ENCODE measurements at regions not wholly inside any gene's neighbourhood (a gene's known extent, or its start where the extent isn't known, plus 50 kb on each side); places are given as distances from the start of the nearest gene placed in this dataset.

- intact Hi-C loops (cut with micrococcal nuclease; ENCODE audit: unreplicated experiment): no loop called here
- Histone ChIP-seq H3K9me3 (ENCODE audit: low read depth, low read length, poor library complexity, severe bottlenecking) (no peaks in the 10 kb centered on the region), H3K4me3 (ENCODE audit: low read depth, low read length, poor library complexity, severe bottlenecking) (no peak overlapping the region), H3K27me3 (replicated peaks; ENCODE audit: insufficient read depth, low read depth, low read length, poor library complexity) (no peaks in the 10 kb centered on the region), H3K36me3 (ENCODE audit: insufficient read depth, low read length, poor library complexity, severe bottlenecking) (no peaks in the 10 kb centered on the region), H3K4me1 (ENCODE audit: insufficient read depth, low read length, poor library complexity, severe bottlenecking) (no peaks in the 10 kb centered on the region), H3K27ac (ENCODE audit: low read depth, low read length, poor library complexity, severe bottlenecking) (no peak overlapping the region)
- TF ChIP-seq CTCF (conservative IDR thresholded peaks at IDR 0.05; ENCODE audit: low read depth, low read length): no peak
- TF ChIP-seq EZH2 (IDR thresholded peaks at IDR 0.05; ENCODE audit: borderline replicate concordance, low read depth, low read length, poor library complexity, severe bottlenecking): no peak
- ChIA-PET POLR2A (ENCODE audit: low non-redundant PET) (no interaction called here), CTCF (no interaction called here)
- no peak for DNase-seq (ENCODE audit: low spot score)
- BruUV-seq (replicated peaks): no TSS peak
Observed at GRCh38 chr6:170094686-170095272, 196.1 kb downstream of the DLL1 start.

GRCh38 chr6:170093658-170094596, 197.0 kb downstream of the DLL1 start:
- intact Hi-C loops (cut with micrococcal nuclease; ENCODE audit: unreplicated experiment): no loop called here
- BruUV-seq (replicated peaks): no TSS peak
- TF ChIP-seq EZH2 (IDR thresholded peaks at IDR 0.05; ENCODE audit: borderline replicate concordance, low read depth, low read length, poor library complexity, severe bottlenecking) (no peak), CTCF (conservative IDR thresholded peaks at IDR 0.05; ENCODE audit: low read depth, low read length) (no peak)
- POLR2A ChIA-PET (ENCODE audit: low non-redundant PET): no interaction called here
- Histone ChIP-seq H3K27me3 (replicated peaks; ENCODE audit: insufficient read depth, low read depth, low read length, poor library complexity) (no peaks in the 10 kb centered on the region), H3K4me3 (ENCODE audit: low read depth, low read length, poor library complexity, severe bottlenecking) (no peak overlapping the region), H3K36me3 (ENCODE audit: insufficient read depth, low read length, poor library complexity, severe bottlenecking) (no peaks in the 10 kb centered on the region), H3K27ac (ENCODE audit: low read depth, low read length, poor library complexity, severe bottlenecking) (no peak overlapping the region), H3K4me1 (ENCODE audit: insufficient read depth, low read length, poor library complexity, severe bottlenecking) (no peaks in the 10 kb centered on the region), H3K9me3 (ENCODE audit: low read depth, low read length, poor library complexity, severe bottlenecking) (no peaks in the 10 kb centered on the region)
- CTCF ChIA-PET: no interaction called here
- DNase-seq (ENCODE audit: low spot score): no peak

GRCh38 chr6:170093276-170093657, 197.6 kb downstream of the DLL1 start:
- Histone ChIP-seq H3K9me3 (ENCODE audit: low read depth, low read length, poor library complexity, severe bottlenecking) (no peaks in the 10 kb centered on the region), H3K27me3 (replicated peaks; ENCODE audit: insufficient read depth, low read depth, low read length, poor library complexity) (no peaks in the 10 kb centered on the region), H3K36me3 (ENCODE audit: insufficient read depth, low read length, poor library complexity, severe bottlenecking) (no peaks in the 10 kb centered on the region), H3K27ac (ENCODE audit: low read depth, low read length, poor library complexity, severe bottlenecking) (no peak overlapping the region), H3K4me3 (ENCODE audit: low read depth, low read length, poor library complexity, severe bottlenecking) (no peak overlapping the region), H3K4me1 (ENCODE audit: insufficient read depth, low read length, poor library complexity, severe bottlenecking) (no peaks in the 10 kb centered on the region)
- DNase-seq (ENCODE audit: low spot score): no peak
- no peak for TF ChIP-seq EZH2 (IDR thresholded peaks at IDR 0.05; ENCODE audit: borderline replicate concordance, low read depth, low read length, poor library complexity, severe bottlenecking)
- TF ChIP-seq CTCF (conservative IDR thresholded peaks at IDR 0.05; ENCODE audit: low read depth, low read length): no peak
- ChIA-PET POLR2A (ENCODE audit: low non-redundant PET) (no interaction called here), CTCF (no interaction called here)
- BruUV-seq (replicated peaks): no TSS peak
- intact Hi-C loops (cut with micrococcal nuclease; ENCODE audit: unreplicated experiment): no loop called here
